GM10248 (cell line): ENCODE measurements at regions not wholly inside any gene's neighbourhood (a gene's known extent, or its start where the extent isn't known, plus 50 kb on each side); places are given as distances from the start of the nearest gene placed in this dataset.

Experiments used
- CTCF ChIA-PET: fragments of 300-600 bp; sonication (Branson Sonifier 250); formaldehyde crosslinking; extraction: SDS; loops from one replicate; lab custom pipeline; 2021; ENCODE audit warnings: antibody characterized with exemption; lab: Yijun Ruan, JAX
- POLR2A ChIA-PET: fragments of 350-650 bp; sonication (Branson Sonifier 250); formaldehyde crosslinking; extraction: SDS; loops from one replicate; lab custom pipeline; 2020; ENCODE audit warnings: antibody characterized with exemption; lab: Yijun Ruan, JAX
- DNase-seq: peaks from one replicate; pipeline ENCODE4 v3.0.0; 2012; ENCODE audit errors: extremely low spot score
- CTCF ChIP-seq: IDR thresholded peaks from 2 replicates; pipeline ENCODE4 v1.5.1; 2012; ENCODE audit warnings: mild to moderate bottlenecking, low read depth; ENCODE audit errors: extremely low read depth, missing control alignments, control extremely low read depth

- ChIA-PET POLR2A (no interaction called here), CTCF (interaction anchor here (1.1 to 1.6 kb wide), 5 partner anchors 9 to 30 kb away, joined by 3 to 5 read pairs (median 3); no protein-coding TSS in a partner anchor)
- no peak for TF ChIP-seq CTCF
- DNase-seq: no peak
Measured at GRCh38 chr6:151705993-151706733, 101.3 kb upstream of the ESR1 start.

GRCh38 chr6:151709329-151709728 is 98.2 kb upstream of the ESR1 start:
- ChIA-PET POLR2A (no interaction called here), CTCF (no interaction called here)
- DNase-seq: no peak
- no peak for TF ChIP-seq CTCF

- DNase-seq: no peak
- POLR2A ChIA-PET: no interaction called here
- no peak for TF ChIP-seq CTCF
- CTCF ChIA-PET: interaction anchor here (1.1 kb wide), 1 partner anchor 10 kb away, joined by 3 read pairs; no protein-coding TSS in a partner anchor
Measured at GRCh38 chr6:151716526-151716932, 91.0 kb upstream of the ESR1 start.

GRCh38 chr6:151719070-151719469 is 88.4 kb upstream of the ESR1 start:
- ChIA-PET POLR2A (no interaction called here), CTCF (interaction anchor here (0.7 to 1.3 kb wide), 2 partner anchors 11 to 40 kb away, joined by 3 read pairs; no protein-coding TSS in a partner anchor)
- TF ChIP-seq CTCF: no peak
- DNase-seq: no peak

GRCh38 chr6:151721146-151721545 is 86.3 kb upstream of the ESR1 start:
- CTCF ChIA-PET: interaction anchor here (0.9 kb wide), 1 partner anchor 23 kb away, joined by 3 read pairs; no protein-coding TSS in a partner anchor
- no peak for DNase-seq
- no peak for TF ChIP-seq CTCF
- POLR2A ChIA-PET: no interaction called here

GRCh38 chr6:151721671-151722070 is 85.8 kb upstream of the ESR1 start:
- CTCF ChIA-PET: interaction anchor here (0.9 kb wide), 1 partner anchor 22 kb away, joined by 3 read pairs; no protein-coding TSS in a partner anchor
- no peak for TF ChIP-seq CTCF
- POLR2A ChIA-PET: no interaction called here

More at GRCh38 chr6:151721671-151722070, 85.8 kb upstream of the ESR1 start:
- no peak for DNase-seq
